ENCODE measurements at regions not wholly inside any gene's neighbourhood (a gene's known extent, or its start where the extent isn't known, plus 50 kb on each side); places are given as distances from the start of the nearest gene placed in this dataset.

DNA sequence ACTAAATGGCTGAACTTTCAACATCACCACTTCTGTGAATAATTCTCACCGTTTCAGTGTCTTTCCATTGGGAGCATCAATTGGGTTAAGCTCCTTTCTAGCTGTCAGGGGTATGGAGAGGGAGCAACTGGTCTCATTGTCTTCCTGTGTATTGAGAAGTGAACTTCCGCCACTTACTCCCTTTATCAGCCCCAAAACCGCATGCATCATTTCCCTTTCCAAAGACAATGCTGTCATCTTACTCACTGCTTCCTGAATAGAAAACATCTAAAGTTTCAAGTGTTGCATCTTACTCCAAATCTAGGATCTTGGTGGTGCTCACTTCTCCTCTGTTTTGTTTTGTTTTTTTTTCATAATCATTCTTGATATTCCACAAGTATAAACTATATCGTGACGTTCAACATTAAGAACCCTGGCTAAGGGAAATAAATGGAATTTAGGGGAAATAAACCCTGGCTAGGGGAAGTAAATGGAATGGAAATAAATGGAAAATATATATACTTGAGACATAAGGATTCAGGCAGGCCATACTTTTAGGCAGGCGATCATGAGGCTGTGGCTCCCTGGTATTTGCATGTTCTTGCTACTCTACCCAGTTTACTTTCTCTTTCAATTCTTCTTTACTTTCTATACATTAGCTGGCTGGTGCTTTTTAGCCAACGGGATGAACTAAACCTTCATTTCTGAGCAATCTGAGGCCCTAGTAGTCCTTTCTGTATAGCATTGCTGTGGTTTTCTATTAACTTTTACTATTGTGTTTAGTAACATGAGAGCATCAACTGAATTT, 371.9 kb downstream of the BMPER start:
- no peak for DNase-seq

DNA sequence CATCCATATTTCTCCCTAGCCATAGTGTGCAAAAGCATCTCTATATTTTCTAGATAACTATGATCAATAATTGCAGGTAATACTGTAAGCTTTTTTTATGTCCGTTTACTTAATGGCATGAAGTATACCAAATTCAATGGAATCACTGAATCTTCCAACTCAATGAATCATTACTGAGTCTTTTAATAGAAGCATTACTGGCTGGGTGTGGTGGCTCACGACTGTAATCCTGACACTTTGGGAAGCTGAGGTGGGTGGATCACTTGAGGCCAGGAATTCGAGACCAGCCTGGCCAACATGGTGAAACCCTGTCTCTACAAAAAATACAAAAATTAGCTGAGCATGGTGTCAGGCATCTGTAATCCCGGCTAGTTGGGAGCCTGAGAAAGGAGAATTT, 372.5 kb downstream of the BMPER start:
- no peak for DNase-seq

DNA sequence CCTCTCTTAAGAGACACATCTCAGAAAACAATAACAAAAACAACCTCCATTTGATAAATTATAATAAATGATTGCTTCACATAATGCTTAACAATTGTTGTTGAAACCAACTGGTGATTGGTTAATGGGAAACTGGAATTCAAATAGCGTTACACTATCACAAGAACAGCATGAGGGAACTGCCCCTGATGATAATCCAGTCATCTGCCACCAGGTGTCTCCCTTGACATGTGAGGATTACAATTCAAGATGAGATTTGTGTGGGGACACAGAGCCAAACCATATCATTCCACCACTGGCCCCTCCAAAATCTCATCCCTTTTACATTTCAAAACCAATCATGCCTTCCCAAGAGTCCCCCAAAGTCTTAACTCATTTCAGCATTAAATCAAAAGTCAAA, 375.9 kb downstream of the BMPER start:
- no peak for DNase-seq

DNA sequence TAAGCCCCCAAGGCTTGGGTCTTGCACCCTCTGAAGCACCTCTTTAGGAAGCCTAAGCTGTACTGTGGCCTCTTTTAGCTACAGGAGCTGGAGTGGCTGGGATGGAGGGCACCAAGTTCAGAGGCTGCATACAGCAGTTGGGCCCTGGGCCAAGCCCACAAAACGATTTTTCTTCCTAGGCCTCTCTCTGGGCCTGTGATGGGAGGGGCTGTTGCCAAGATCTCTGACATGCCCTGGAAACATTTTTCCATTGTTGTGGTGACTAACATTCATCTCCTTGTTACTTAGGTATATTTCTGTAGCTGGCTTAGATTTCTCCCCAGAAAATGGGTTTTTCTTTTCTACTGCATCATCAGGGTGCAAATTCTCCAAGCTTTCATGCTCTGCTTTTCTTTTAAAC, 375.7 kb upstream of the NPSR1 start:
- DNase-seq: no peak

DNA sequence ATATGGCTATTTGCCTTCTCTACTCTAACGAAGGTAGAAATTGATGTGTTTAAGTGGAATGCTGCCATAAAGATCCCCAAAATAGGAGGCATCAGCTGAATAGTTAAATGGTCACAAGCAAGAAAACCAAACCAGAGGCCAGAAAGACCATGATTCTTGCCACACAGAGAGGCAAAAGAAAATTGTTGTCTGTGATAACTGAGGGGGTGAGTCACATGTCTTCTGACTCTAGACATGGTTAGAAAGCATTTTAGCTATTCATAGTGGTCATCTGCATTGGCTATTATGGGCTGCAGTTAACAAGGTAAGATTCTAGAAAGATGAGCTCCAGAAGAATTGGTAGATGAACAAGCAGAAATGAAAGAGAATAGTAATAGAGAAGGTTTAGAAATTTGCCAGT, 361.4 kb upstream of the NPSR1 start:
- no peak for DNase-seq

DNA sequence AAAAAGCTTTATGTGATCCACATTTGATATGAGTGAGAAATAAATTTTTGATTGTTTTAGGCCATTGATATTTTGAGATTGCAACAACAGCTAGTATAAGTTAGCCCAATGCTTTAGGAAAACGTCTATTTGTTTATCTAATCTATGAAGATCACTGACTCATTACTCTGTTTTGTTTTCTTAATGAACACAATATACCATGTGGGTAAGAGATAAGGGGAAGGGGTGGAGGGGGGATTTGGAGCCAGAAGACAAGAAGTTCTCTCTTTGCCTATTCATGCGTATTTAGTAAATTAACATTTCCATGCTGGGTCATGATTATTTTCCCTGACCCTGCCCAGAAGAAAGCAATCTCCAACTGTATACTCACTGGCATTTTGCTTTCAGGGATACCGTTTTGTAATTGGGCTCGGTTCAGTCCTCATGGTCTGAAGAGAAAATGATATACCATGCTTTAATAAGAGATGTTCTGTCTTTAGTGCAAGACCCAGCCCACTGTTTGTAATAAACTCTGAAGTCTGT, 359.5 kb upstream of the NPSR1 start:
- DNase-seq: no peak

DNA sequence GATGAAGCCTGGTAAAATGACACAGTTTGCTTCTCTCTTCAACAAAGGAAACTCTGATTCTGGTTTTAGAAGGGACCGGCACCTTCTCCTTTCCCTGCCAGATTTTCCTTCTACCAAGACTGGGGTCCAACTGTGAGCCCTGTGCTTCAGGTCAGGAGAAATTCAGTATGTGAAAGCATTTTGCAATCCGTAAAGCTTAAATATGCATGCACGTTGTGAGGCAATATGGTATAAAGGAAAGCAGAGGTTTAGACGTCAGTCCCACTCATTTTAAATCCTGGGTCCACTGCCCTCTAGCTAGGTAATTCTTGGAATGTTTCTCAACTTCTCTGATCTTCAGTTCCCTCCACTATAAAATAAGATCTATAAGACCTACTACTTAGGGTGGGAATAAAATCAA, 359.0 kb upstream of the NPSR1 start:
- no peak for DNase-seq

DNA sequence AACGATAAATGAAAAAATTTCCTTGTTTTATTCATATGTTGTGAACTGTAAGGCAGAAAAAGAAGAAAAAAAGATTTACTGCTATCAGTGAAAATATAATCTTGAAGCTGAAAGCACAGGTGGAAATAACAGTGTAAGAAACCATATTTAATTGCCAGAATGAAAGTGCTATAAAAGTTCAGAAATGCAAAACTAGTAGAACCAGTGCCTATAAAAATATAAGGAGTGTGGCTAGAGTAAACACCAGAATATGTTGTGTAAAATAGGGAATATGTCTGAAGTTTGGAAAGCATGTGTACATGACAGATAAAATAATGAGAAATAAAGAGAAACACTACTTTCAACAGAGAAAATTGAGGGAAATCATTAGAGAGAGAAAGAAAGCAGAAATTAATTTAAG, 350.5 kb upstream of the NPSR1 start:
- DNase-seq: no peak

DNA sequence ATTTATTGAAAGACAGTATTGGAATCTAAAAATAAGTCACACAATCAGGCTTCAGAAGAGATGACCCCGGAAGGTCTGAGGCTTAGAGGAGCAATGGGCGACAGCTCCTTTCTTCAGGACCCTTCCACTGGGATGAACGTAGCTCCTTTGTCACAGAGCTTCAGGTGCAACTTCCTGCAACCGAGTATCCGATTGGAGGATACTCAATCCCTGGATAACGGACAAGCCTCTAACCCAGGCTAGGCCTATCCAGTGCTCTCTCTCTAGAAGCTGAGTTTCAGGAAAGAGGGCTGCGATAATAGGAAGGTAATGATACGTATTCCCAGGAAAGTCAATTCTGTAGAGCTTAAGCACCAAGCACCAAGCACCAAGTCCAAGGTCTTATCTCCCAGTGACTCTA, 349.4 kb upstream of the NPSR1 start:
- no peak for DNase-seq

DNA sequence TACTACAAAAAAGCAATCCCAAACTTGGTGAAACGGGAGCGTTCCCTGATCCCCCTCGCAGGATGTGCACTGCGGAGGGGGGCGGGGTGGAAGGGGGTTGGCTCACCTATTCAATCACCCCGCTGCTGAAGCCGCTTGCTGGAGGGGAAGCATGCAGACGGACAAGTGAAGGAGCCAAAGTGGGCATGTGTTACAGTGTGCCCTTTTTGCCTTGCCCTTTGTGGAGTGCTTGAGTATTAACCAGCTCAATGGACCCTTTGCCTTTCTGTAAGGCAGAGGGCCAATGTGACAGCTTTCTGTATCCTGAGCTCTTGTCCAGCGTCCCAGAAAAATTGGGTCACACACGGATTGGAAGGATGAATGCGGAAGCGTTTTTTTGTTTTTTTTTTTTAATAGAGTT, 348.9 kb upstream of the NPSR1 start:
- no peak for DNase-seq

DNA sequence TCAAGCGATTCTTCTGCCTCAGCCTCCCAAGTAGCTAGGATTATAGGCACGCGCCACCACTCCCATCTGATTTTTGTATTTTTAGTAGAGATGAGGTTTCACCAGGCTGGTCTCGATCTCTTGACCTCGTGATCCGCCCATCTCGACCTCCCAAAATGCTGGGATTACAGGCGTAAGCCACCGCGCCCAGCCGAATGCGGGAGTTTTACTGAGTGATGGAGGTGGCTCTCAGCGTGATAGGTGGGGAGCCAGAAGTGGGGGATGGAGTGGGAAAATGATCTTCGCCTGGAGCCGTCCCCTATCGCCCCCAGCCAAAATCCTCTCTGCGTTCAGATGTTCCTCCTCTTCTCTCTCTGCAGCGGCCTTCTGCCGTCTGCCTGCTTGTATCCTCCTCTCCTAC, 348.4 kb upstream of the NPSR1 start:
- DNase-seq: no peak

DNA sequence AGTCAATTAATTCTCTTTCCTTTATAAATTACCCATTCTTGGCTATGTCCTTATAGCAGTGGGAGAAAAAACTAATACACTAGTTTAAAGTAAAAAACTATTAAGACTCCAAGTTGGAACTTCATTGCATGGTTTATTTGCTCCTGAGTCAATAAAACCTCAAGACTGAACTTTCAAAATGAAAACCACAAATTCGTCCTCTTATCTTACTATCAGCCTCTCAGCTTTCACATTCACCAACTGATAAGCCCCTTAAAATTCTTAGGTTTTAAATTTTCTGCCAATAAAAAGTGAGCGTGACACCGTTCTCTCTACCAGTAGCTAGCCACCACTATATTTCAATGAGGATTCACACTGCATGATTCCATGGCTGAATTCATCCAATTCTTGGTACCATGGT, 346.4 kb upstream of the NPSR1 start:
- DNase-seq: no peak

DNA sequence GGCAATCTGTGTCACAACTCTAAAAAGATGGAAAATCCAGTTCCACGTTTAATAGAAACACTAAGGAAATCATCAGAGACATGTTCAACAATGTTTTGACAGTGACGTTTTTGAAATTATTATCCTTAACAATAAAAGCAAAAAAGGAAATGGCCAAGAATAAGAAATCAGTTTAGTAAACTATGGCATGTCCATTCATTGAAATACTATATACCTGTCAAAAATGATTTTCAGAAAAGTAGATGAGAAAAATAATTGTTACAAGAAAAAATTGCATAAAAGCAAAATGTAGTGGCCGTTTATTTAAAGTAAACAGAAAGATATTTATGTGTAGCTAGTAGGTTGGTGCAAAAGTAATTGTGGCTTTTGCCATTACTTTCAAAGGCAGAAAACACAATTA, 345.4 kb upstream of the NPSR1 start:
- DNase-seq: no peak

DNA sequence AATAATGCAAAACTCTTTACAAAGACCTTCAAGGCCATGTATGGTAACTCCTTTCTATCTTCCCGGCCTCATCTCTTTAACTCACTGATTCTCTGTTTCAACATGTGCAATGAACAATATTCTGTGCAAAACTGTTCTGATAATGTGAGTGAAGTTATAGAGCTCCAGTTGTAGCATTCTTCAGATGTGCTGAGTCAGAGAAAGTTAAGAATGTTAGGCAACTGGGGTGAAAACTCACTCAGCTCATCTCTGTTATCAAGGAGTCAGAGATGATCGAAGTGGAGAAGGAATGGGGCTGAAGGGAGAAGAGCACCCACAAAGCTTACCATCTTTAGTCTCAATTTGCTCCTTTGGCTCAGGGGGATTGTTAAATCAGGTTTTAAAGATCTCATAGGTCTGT, 344.7 kb upstream of the NPSR1 start:
- DNase-seq: no peak

DNA sequence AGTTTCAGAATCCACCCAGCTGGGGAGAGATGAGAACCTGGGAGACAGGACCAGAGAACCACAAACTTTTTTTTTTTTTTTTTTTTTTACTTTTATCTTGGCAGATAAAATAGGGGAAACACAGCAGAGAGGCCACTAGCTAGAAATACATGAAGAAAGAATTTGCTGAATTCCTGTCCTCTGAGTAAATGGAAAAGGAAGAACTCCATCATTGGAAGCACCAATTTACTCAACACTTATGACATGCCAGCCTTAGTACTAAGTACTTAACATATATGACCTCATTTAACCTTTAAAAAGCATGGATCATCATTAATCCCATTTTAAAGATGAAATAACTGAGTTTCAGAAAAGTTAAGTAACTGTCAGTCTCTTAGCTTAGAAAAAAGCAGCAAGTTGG, 343.0 kb upstream of the NPSR1 start:
- no peak for DNase-seq

DNA sequence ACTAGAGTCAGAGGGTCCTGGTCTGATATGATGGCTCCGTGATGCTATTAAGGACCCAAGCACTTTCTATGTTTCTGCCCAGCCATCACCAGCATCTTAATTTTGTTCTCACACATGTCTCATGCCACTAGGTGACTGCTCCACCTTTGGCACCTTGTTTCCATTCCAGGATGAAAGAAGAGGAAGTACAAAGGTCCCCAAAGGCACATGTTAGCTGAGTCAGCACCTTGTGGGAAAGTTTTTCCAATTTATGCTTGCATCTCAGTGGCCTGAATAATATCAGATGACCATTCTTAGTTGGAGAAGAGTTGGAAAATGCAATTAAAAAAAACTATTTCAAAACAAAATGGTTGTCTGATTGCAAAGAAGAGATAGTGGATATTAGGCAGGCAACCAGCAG, 341.0 kb upstream of the NPSR1 start:
- DNase-seq: no peak

DNA sequence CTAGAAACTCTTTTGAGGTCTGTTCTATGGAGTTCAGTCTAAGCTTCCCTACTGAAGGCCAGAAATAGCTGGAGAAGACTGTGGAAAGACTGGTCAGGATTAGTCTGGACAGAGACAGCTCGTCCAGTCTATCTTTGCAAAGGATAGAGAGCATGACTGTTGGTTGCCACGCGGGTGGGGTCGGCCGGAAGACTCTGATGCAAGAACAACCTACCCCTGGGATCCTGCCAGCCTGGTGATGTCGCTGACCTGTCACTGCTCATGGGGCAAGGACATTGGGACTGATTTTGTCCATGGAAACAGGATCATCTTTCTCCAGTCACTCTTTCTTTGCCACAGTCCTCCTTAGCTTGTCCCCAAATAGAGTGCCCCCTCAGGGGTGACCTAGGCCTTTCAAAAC, 337.6 kb upstream of the NPSR1 start:
- DNase-seq: no peak

DNA sequence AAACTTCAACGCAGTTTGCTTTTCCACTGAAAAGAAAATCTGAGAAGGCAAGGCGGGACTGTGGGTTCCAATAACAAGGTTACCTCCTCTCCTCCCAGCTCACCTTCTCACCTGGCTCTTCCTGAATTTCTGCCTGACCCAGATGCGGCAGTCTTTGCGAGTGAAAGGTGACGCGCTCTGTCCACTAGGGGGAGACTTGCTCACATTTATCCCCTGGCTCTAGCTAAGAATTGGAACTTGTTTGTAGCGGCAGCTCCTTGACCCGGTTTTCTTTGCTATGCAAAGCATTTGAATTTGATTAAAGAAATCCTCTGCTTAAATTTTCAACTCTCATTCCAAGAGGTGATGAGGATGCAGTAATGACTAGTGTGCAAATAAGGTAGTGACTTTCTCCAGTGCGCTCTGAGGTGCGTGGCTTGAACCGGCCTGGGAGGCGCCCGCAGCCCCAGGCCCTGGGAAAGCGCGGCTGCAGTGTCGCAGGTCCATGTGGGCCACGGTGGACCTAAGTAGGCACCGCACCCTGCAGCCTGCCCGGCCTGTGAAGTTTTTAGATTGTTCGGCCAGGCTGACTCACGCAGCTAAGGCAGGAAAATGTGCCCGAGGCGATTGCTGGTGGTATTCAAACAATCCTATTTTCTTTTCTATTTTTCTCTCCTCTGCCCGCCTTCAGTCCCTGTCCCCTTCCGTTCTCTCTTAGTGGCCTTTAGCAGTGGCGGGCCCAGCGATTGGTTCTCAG, 336.9 kb upstream of the NPSR1 start:
- DNase-seq: peak; percentile 58

DNA sequence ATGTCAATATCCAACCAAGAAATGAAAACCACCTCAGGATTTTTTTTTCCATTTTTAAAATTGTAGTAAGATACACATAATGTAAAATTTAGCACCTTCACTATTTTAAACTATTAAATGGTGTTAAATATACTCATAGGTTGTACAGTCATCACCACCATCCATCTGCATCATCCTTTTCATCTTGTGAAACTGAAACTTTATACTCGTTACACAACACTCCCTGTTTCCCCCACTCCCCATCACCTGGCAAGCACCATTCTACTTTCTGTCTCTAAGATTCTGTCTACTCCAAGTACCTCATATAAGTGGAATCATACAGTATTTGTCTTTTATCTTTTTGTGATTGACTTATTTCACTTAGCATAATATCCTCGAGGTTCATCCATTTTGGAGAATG, 335.2 kb upstream of the NPSR1 start:
- DNase-seq: peak; percentile 3

DNA sequence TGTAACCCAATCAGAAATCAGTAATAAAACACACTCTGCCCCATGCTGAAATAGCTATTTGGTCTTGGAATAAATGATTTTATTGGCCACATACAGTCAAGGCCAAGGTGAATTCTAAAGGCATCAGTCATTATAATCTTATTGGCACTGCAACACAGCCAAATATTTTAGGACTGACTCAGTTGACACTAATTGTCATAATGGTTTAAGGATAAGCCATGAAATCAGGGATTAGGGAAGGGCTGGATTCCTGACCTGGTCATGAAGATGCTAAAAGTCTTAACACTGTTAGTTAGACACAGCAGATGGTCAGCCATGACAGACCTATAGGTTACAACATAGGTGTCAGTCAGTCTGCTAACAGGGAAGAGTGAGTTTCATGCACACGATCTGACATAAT, 330.3 kb upstream of the NPSR1 start:
- no peak for DNase-seq

DNA sequence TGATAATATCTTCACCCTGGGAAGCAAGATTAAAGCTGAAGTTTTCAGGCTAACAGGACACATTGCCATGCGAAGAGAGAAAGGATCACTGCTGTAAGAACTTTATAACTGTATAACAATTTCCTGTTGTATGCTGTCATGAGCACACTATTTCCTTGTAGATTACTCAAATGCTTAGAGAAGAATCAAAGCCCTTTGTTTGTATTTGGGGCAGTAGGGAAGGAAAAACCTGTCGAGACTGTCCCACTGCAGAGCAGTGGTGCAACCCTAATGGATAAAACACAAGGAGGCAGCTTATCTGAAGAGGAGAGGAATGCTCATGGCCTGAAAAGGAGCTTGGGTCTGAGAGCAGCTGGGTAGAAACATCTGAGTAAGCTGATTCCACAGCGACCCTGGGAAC, 327.7 kb upstream of the NPSR1 start:
- no peak for DNase-seq

DNA sequence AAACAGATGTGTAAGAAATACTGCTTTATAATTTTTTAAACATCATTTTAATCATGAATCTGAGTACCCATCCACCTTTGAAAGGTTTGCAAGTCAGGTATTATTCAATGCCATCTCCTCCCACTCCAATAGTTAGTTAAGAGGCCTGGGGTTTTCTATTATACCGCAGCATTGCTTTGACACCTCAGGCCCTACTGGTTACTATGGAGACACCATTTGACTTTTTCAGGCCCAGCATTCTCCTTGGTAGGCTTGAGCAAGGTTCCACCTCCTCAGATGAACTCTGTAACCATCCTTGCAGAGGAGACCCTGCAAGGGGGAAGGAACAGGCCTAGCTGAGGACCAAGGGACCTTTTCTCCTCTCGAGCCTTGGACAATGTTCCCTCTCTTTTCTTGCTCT, 326.9 kb upstream of the NPSR1 start:
- DNase-seq: no peak

DNA sequence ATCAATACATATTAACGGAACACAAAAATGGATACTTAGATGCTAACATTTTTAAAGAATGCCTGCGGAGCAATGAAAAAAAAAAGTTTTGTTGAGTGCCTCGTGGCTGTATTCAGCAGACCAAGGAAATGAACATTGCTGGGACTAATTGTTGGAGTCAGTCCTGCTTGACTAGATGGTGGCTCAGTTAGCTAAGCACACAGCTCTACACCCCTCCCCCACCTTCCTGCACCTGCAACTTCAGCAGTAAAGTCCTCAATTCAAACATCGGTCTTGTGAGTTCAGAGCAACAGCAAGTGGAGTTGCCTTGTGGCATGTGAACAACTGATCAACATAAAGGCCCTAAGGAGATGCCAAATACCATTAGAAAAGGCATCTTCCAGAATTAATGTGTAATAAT, 326.0 kb upstream of the NPSR1 start:
- no peak for DNase-seq

DNA sequence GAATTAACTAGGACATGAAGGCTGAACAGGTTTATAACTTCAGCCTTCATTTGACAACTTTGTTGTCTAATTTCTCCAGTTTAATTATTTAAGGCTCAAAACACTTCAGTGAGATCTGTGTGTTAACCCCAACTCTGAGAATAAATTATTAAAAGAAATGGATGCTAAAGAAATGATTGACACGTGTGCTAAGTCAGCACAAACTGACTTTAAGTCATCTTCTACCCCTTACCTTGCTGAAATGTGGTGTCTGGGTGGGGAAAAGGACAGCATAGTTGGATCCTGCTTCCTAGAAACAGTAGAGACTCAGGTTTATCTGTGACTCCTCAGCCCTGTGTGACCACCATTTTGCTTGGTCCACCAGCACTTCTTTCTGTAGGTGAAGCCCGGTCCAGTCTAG, 324.8 kb upstream of the NPSR1 start:
- no peak for DNase-seq

DNA sequence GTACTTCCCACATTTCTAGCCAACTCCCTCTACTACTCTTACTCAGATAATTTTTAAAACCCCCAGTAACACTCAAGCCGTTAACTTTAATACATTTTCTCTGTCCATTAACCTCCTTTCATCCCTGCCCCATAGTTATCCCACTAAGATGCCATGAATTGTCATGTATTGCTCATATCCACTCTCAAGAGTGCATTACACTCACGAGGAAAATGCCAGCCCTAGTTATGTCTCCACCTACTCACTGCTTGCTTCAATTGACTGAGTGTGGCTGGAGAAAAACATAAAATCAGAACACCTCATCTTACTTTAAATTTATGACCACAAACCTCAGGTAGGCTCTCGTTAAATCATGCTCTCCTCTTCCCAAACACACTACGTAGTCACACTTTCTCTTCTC, 324.1 kb upstream of the NPSR1 start:
- DNase-seq: no peak
